SK-N-MC (cell line): ENCODE measurements at regions not wholly inside any gene's neighbourhood (a gene's known extent, or its start where the extent isn't known, plus 50 kb on each side); places are given as distances from the start of the nearest gene placed in this dataset.

ENCODE experiments used
- EZH2 ChIP-seq: fragments of 200-600 bp; sonication (generic); IDR thresholded peaks from one replicate; pipeline ENCODE4 v1.6.1; 2017; ENCODE audit warnings: antibody characterized with exemption
- POLR2AphosphoS5 ChIP-seq: IDR thresholded peaks from 2 replicates; pipeline ENCODE4 v1.6.1; 2012; ENCODE audit warnings: mild to moderate bottlenecking, low read depth, low read length, borderline replicate concordance

GRCh38 chr14:56956182-56956581 lies 145.9 kb upstream of the OTX2 start:
- TF ChIP-seq POLR2AphosphoS5 (no peak), EZH2 (no peak)
